ENCODE measurements at regions not wholly inside any gene's neighbourhood (a gene's known extent, or its start where the extent isn't known, plus 50 kb on each side); places are given as distances from the start of the nearest gene placed in this dataset.

GRCh38 chr21:15309022-15309590 lies 244.3 kb upstream of the NRIP1 start:
- Histone ChIP-seq H3K27me3 (ENCODE audit: control insufficient read depth in 1 of 2, insufficient read depth in 2 of 2, low read length in 2 of 2) (no peaks in the 10 kb centered on the region), H3K27ac (ENCODE audit: extremely low read length, insufficient read depth, low read length) (no peak overlapping the region), H3K4me2 (ENCODE audit: low read depth, low read length) (no peak overlapping the region), H2AFZ (ENCODE audit: low read length) (no peak overlapping the region), H4K20me1 (ENCODE audit: insufficient read depth, low read length) (no peaks in the 10 kb centered on the region), H3K36me3 (replicated peaks in 1 of 2; ENCODE audit: control insufficient read depth in 1 of 2, insufficient read depth in 2 of 2, low read length in 2 of 2) (no peaks in the 10 kb centered on the region), H3K9ac (ENCODE audit: insufficient read depth, low read depth, low read length) (no peak overlapping the region), H3K9me3 (ENCODE audit: low read length) (no peaks in the 10 kb centered on the region), H3K4me3 (replicated peaks in 1 of 3; ENCODE audit: insufficient read depth in 1 of 3, low read depth in 2 of 3, low read length in 3 of 3) (no peak overlapping the region), H3K79me2 (ENCODE audit: insufficient read depth, low read length) (no peaks in the 10 kb centered on the region), H3K4me1 (ENCODE audit: insufficient read depth, low read length) (no peaks in the 10 kb centered on the region)
- WGBS (ENCODE audit: low lambda C conversion rate), result 50% methylated on average over 4 of the region's 4 CpGs
- BruUV-seq (replicated peaks), result no TSS peak
- POLR2A ChIA-PET, result no interaction called here
- TF ChIP-seq NAIF1 (CRISPR knock-in tag; IDR thresholded peaks at IDR 0.05; ENCODE audit: borderline replicate concordance) (no peak), MTA1 (CRISPR knock-in tag; IDR thresholded peaks at IDR 0.05; ENCODE audit: borderline replicate concordance) (no peak), ZNF30 (CRISPR knock-in tag; IDR thresholded peaks at IDR 0.05) (no peak), ZNF616 (CRISPR knock-in tag; IDR thresholded peaks at IDR 0.05; ENCODE audit: low read depth) (no peak), ATM (IDR thresholded peaks at IDR 0.05; ENCODE audit: borderline replicate concordance) (no peak), ZNF660 (CRISPR knock-in tag; IDR thresholded peaks at IDR 0.05; ENCODE audit: borderline replicate concordance, low read depth) (no peak), DR1 (CRISPR knock-in tag; IDR thresholded peaks at IDR 0.05) (no peak), ZNF274 (CRISPR knock-in tag; IDR thresholded peaks at IDR 0.05) (no peak), AHDC1 (CRISPR knock-in tag; IDR thresholded peaks at IDR 0.05; ENCODE audit: borderline replicate concordance) (no peak), ZNF83 (CRISPR knock-in tag; IDR thresholded peaks at IDR 0.05; ENCODE audit: borderline replicate concordance) (no peak)
- intact Hi-C loops (cut with micrococcal nuclease; ENCODE audit: unreplicated experiment), result no loop called here
- ATAC-seq (no peak), FAIRE-seq (no peak), DNase-seq (ENCODE audit: low spot score) (no peak)
- CTCF ChIA-PET (ENCODE audit: low intra/inter-chr PET ratio, low total read pairs), result no interaction called here
- in situ Hi-C loops (cut with HindIII; ENCODE audit: extremely low pct_ligation_motif_present, low pct_unique_long_range_greater_than_20kb), result no loop called here
